H1 (cell line): ENCODE measurements at regions not wholly inside any gene's neighbourhood (a gene's known extent, or its start where the extent isn't known, plus 50 kb on each side); places are given as distances from the start of the nearest gene placed in this dataset.

Source experiments
- CTCF ChIA-PET: fragments of 300-600 bp; sonication (Branson Sonifier 250); formaldehyde crosslinking; loops from one replicate; lab custom pipeline; 2021; ENCODE audit not compliant: partially characterized antibody; lab: Charles Lee
- POLR2A ChIA-PET: fragments of 300-600 bp; sonication (Branson Sonifier 250); formaldehyde crosslinking; loops from one replicate; lab custom pipeline; 2021; ENCODE audit warnings: inconsistent platforms; ENCODE audit not compliant: partially characterized antibody; lab: Charles Lee
- DNase-seq, 2 experiments: peaks; one replicate each; pipeline versions ENCODE4 v3.0.0 to v3.0.0-alpha.2; 2010 to 2022; ENCODE audit warnings: low spot score in 2 of 2, low read depth in 1 of 2, mixed read lengths in 1 of 2
- FAIRE-seq: peaks from 2 replicates; lab custom pipeline; 2011; peaks lifted over from hg19 to GRCh38; lab: Jason Lieb, UNC
- H2AFZ ChIP-seq: 2 replicates; pipeline ENCODE4 v1.8.1; 2012; ENCODE audit warnings: low read length, inconsistent platforms
- H2AK5ac ChIP-seq: 2 replicates; pipeline ENCODE4 v1.6.1; 2013; ENCODE audit warnings: low read depth, low read length
- H2BK120ac ChIP-seq: replicated peaks from 2 replicates; pipeline ENCODE3; 2013; ENCODE audit warnings: low read depth, low read length, inconsistent platforms
- H2BK12ac ChIP-seq: 2 replicates; pipeline ENCODE4 v1.6.1; 2013; ENCODE audit warnings: low read depth, low read length
- H2BK15ac ChIP-seq: 2 replicates; pipeline ENCODE4 v1.6.1; 2013; ENCODE audit warnings: low read length
- H2BK20ac ChIP-seq: 2 replicates; pipeline ENCODE4 v1.6.1; 2013; ENCODE audit warnings: low read length
- H2BK5ac ChIP-seq: 2 replicates; pipeline ENCODE4 v1.6.1; 2013; ENCODE audit warnings: low read depth, low read length
- H3K14ac ChIP-seq: 2 replicates; pipeline ENCODE4 v1.6.1; 2013; ENCODE audit warnings: inconsistent platforms; ENCODE audit not compliant: insufficient read length
- H3K18ac ChIP-seq: 2 replicates; pipeline ENCODE4 v1.6.1; 2013; ENCODE audit warnings: low read length; ENCODE audit errors: extremely low read depth
- H3K23ac ChIP-seq: 2 replicates; pipeline ENCODE4 v1.6.1; 2013; ENCODE audit warnings: inconsistent platforms; ENCODE audit not compliant: insufficient read length
- H3K23me2 ChIP-seq: 2 replicates; pipeline ENCODE4 v1.6.1; 2013; ENCODE audit warnings: low read depth, low read length
- H3K27ac ChIP-seq: 2 replicates; pipeline ENCODE4 v1.6.1; 2011; ENCODE audit warnings: low read depth, low read length, inconsistent platforms
- H3K27me3 ChIP-seq, 4 experiments: replicated peaks in 1 of 4; 1 replicate in 1 of 4; 2 replicates in 3 of 4; pipeline versions ENCODE4 v1.6.1 to v1.8.1; 2011 to 2013; ENCODE audit warnings: low read length in 3 of 4, mild to moderate bottlenecking in 3 of 4, inconsistent platforms in 2 of 4, mixed read lengths in 2 of 4, moderate library complexity in 1 of 4; ENCODE audit not compliant: control insufficient read depth in 3 of 4, insufficient read depth in 3 of 4; ENCODE audit errors: extremely low read depth in 1 of 4
- H3K36me3 ChIP-seq, 4 experiments: 2 replicates each; pipeline versions ENCODE4 v1.6.1 to v1.8.1; 2011 to 2013; ENCODE audit warnings: mild to moderate bottlenecking in 4 of 4, low read length in 3 of 4, moderate library complexity in 2 of 4, control low read depth in 1 of 4, inconsistent platforms in 1 of 4; ENCODE audit not compliant: insufficient read depth in 4 of 4, control insufficient read depth in 2 of 4
- H3K4ac ChIP-seq: replicated peaks from 2 replicates; pipeline ENCODE3; 2013; ENCODE audit warnings: low read length, low read depth, mixed read lengths, inconsistent platforms; ENCODE audit not compliant: insufficient read length
- H3K4me1 ChIP-seq, 4 experiments: replicated peaks in 1 of 4; 1 replicate in 1 of 4; 2 replicates in 3 of 4; pipeline versions ENCODE4 v1.6.1 to v1.8.1; 2011 to 2013; ENCODE audit warnings: low read length in 3 of 4, inconsistent platforms in 2 of 4, mixed read lengths in 1 of 4; ENCODE audit not compliant: insufficient read depth in 4 of 4, control insufficient read depth in 3 of 4
- H3K4me2 ChIP-seq, 2 experiments: 2 replicates each; pipeline versions ENCODE4 v1.6.1 to v1.8.1; 2011 to 2013; ENCODE audit warnings: low read depth in 2 of 2, low read length in 2 of 2, control low read depth in 1 of 2, inconsistent platforms in 1 of 2, mild to moderate bottlenecking in 1 of 2; ENCODE audit not compliant: insufficient read depth in 1 of 2
- H3K4me3 ChIP-seq, 4 experiments: fragments of 200-600, 300-600 bp in 1 of 4; sonication (generic), shearing (Covaris generic), sonication (Bioruptor Twin) in 1 of 4; 2 replicates each; pipeline versions ENCODE4 v1.5.1 to v1.8.1; 2011 to 2016; ENCODE audit warnings: low read length in 4 of 4, low read depth in 3 of 4, control low read depth in 2 of 4, inconsistent platforms in 2 of 4, mild to moderate bottlenecking in 2 of 4, mixed read lengths in 1 of 4, moderate library complexity in 1 of 4; ENCODE audit not compliant: insufficient read depth in 2 of 4; ENCODE audit errors: extremely low read depth in 1 of 4
- H3K56ac ChIP-seq: replicated peaks from 2 replicates; pipeline ENCODE3; 2013; ENCODE audit warnings: low read depth, mild to moderate bottlenecking, mixed read lengths, low read length, inconsistent platforms; ENCODE audit not compliant: insufficient read length
- H3K79me1 ChIP-seq: 2 replicates; pipeline ENCODE4 v1.6.1; 2013; ENCODE audit warnings: low read depth, low read length, control low read depth
- H3K79me2 ChIP-seq, 2 experiments: 2 replicates each; pipeline versions ENCODE4 v1.6.1 to v1.8.1; 2012 to 2013; ENCODE audit warnings: low read length in 2 of 2, mild to moderate bottlenecking in 2 of 2, inconsistent platforms in 1 of 2; ENCODE audit not compliant: insufficient read depth in 2 of 2, control insufficient read depth in 1 of 2
- H3K9ac ChIP-seq, 4 experiments: replicated peaks in 1 of 4; 1 replicate in 1 of 4; 2 replicates in 3 of 4; pipeline versions ENCODE4 v1.6.1 to v1.8.1; 2011 to 2013; ENCODE audit warnings: low read depth in 3 of 4, low read length in 3 of 4, control low read depth in 2 of 4, mild to moderate bottlenecking in 2 of 4, moderate library complexity in 2 of 4, inconsistent platforms in 1 of 4; ENCODE audit errors: extremely low read depth in 1 of 4
- H3K9me3 ChIP-seq, 2 experiments: 2 replicates each; pipeline versions ENCODE4 v1.6.1 to v1.8.1; 2012 to 2013; ENCODE audit warnings: mild to moderate bottlenecking in 2 of 2, moderate library complexity in 2 of 2, control low read depth in 1 of 2, inconsistent platforms in 1 of 2, low read depth in 1 of 2, low read length in 1 of 2, mixed read lengths in 1 of 2; ENCODE audit not compliant: insufficient read depth in 2 of 2
- H4K20me1 ChIP-seq, 2 experiments: replicated peaks in 1 of 2; 2 replicates each; pipeline versions ENCODE3 to v1.8.1; 2011 to 2013; ENCODE audit warnings: inconsistent platforms in 2 of 2, low read length in 2 of 2, mild to moderate bottlenecking in 1 of 2; ENCODE audit not compliant: insufficient read depth in 2 of 2, control insufficient read depth in 1 of 2
- H4K5ac ChIP-seq: 2 replicates; pipeline ENCODE4 v1.6.1; 2013; ENCODE audit warnings: low read length, low read depth, mixed read lengths, inconsistent platforms; ENCODE audit not compliant: insufficient read length
- H4K8ac ChIP-seq: 2 replicates; pipeline ENCODE4 v1.8.0; 2013; ENCODE audit warnings: mild to moderate bottlenecking, moderate library complexity, low read length, inconsistent platforms; ENCODE audit not compliant: insufficient read depth; ENCODE audit errors: extremely low read depth
- H4K91ac ChIP-seq: replicated peaks from 2 replicates; pipeline ENCODE3; 2013; ENCODE audit warnings: low read length, mixed read lengths, inconsistent platforms; ENCODE audit not compliant: insufficient read length
- CTBP2 ChIP-seq: IDR thresholded peaks from 2 replicates; pipeline ENCODE4 v1.7.0; 2011; ENCODE audit warnings: borderline replicate concordance, mild to moderate bottlenecking, moderate library complexity, mixed read lengths, low read length; ENCODE audit not compliant: insufficient read depth, insufficient read length
- HDAC2 ChIP-seq, 2 experiments: fragments of 300-600 bp in 1 of 2; sonication (generic) in 1 of 2; IDR thresholded peaks; 2 replicates each; pipeline ENCODE4 v1.6.1; 2011 to 2012; ENCODE audit warnings: low read depth in 2 of 2, low read length in 2 of 2, mild to moderate bottlenecking in 2 of 2, moderate library complexity in 2 of 2, borderline replicate concordance in 1 of 2, inconsistent platforms in 1 of 2
- KDM1A ChIP-seq: fragments of 200-600, 300-600 bp; sonication (generic); IDR thresholded peaks from 2 replicates; pipeline ENCODE4 v1.7.1; 2016; ENCODE audit warnings: mild to moderate bottlenecking, low read length, borderline replicate concordance
- KDM4A ChIP-seq: IDR thresholded peaks from one replicate; pipeline ENCODE4 v1.7.1; 2012; ENCODE audit warnings: low read depth, mild to moderate bottlenecking, moderate library complexity, low read length, inconsistent platforms; ENCODE audit not compliant: severe bottlenecking
- MAFK ChIP-seq: IDR thresholded peaks from 2 replicates; pipeline ENCODE4 v1.6.1; 2012; ENCODE audit warnings: low read depth, mild to moderate bottlenecking, improper control_type of control experiment, low read length
- RNF2 ChIP-seq: fragments of 200-900, 300-1000 bp; sonication (generic); IDR thresholded peaks from 2 replicates; pipeline ENCODE4 v1.7.1; 2016; ENCODE audit warnings: borderline replicate concordance, low read depth, mild to moderate bottlenecking, antibody characterized with exemption, low read length; ENCODE audit not compliant: poor library complexity, severe bottlenecking; ENCODE audit errors: missing control alignments
- SIX5 ChIP-seq: IDR thresholded peaks from 2 replicates; pipeline ENCODE4 v1.6.1; 2011; ENCODE audit warnings: mild to moderate bottlenecking, low read depth, low read length
- TAF1 ChIP-seq: IDR thresholded peaks from 2 replicates; pipeline ENCODE4 v1.6.1; 2011; ENCODE audit warnings: mild to moderate bottlenecking, low read depth, low read length
- TBP ChIP-seq: IDR thresholded peaks from 2 replicates; pipeline ENCODE4 v1.6.1; 2011; ENCODE audit warnings: low read depth, low read length, improper control_type of control experiment
- WGBS, 2 experiments: shearing (Covaris generic) in 1 of 2; methylation state at CpG; one replicate each; pipeline versions ENCODE4 v1.1.6 to v1.1.7; 2013 to 2015; ENCODE audit warnings: low lambda C conversion rate in 2 of 2, mixed read lengths in 2 of 2, inconsistent platforms in 1 of 2, low coverage in 1 of 2, missing lambda C conversion rate in 1 of 2; ENCODE audit not compliant: insufficient replicate concordance in 2 of 2, insufficient coverage in 1 of 2, insufficient read length in 1 of 2; ENCODE audit errors: extremely low coverage in 1 of 2, missing lambda C conversion rate in 1 of 2; 5-methylcytosine and 5-hydroxymethylcytosine counted together

- FAIRE-seq = no peak
- H3K18ac ChIP-seq = no peak overlapping the region
- WGBS, 2 experiments = 88% methylated on average over 6 of the region's 6 CpGs; no CpG with 5 or more reads in 1 of the 2 experiments
- no peak overlapping the region for H2BK5ac ChIP-seq
- TF ChIP-seq TBP (no peak), CTBP2 (no peak), TAF1 (no peak), KDM4A (no peak), HDAC2 (IDR thresholded peaks at IDR 0.05; ENCODE audit: borderline replicate concordance in 1 of 2, low read depth in 2 of 2, low read length in 2 of 2) (no peak), MAFK (no peak), RNF2 (no peak), SIX5 (no peak), KDM1A (no peak)
- TF ChIP-seq, all 59 proteins: peak for 0
- H3K27ac ChIP-seq = no peak overlapping the region
- H3K23me2 ChIP-seq = no peaks in the 10 kb centered on the region
- no peaks in the 10 kb centered on the region for H4K20me1 ChIP-seq
- H4K8ac ChIP-seq = no peak overlapping the region
- H3K4me2 ChIP-seq = no peak overlapping the region
- no peaks in the 10 kb centered on the region for H3K79me2 ChIP-seq
- no peak overlapping the region for H2BK12ac ChIP-seq
- no peak overlapping the region for H3K14ac ChIP-seq
- ChIA-PET POLR2A (no interaction called here), CTCF (interaction anchor here (0.6 to 1.0 kb wide), 4 partner anchors 15 to 420 kb away, joined by 3 read pairs; no protein-coding TSS in a partner anchor)
- no peaks in the 10 kb centered on the region for H3K9me3 ChIP-seq
- no peaks in the 10 kb centered on the region for H3K79me1 ChIP-seq
- H3K23ac ChIP-seq = no peak overlapping the region
- H4K91ac ChIP-seq = no peak overlapping the region
- no peak overlapping the region for H2BK20ac ChIP-seq
- no peak overlapping the region for H4K5ac ChIP-seq
- H3K36me3 ChIP-seq = no peaks in the 10 kb centered on the region
- H2AK5ac ChIP-seq = no peak overlapping the region
- no peak overlapping the region for H3K4me3 ChIP-seq
- no peak overlapping the region for H2BK15ac ChIP-seq
- H2BK120ac ChIP-seq = no peak overlapping the region
- no peak overlapping the region for H3K4ac ChIP-seq
- H3K9ac ChIP-seq = no peak overlapping the region
- no peak for DNase-seq
- H3K4me1 ChIP-seq = peaks cover 0 to 3% (median 0%) of the 10 kb centered on the region in 4 experiments; a peak in 1 of 7 replicates
- no peak overlapping the region for H2AFZ ChIP-seq
- H3K56ac ChIP-seq = no peak overlapping the region
- H3K27me3 ChIP-seq = no peaks in the 10 kb centered on the region
These were observed 625.1 kb upstream of the TENM3 start for GRCh38 chr4:181618038-181618618.
